MCF 10A (cell line): ENCODE measurements at regions not wholly inside any gene's neighbourhood (a gene's known extent, or its start where the extent isn't known, plus 50 kb on each side); places are given as distances from the start of the nearest gene placed in this dataset.

Experiments
- BruUV-seq: library from RNA; stranded (reverse); fragments of 400-500 nt; replicated peaks from 2 replicates; lab custom pipeline; 2021; lab: Mats Ljungman, UMichigan
- CTCF ChIA-PET: fragments of 300-600 bp; sonication (Branson Sonifier 250); formaldehyde crosslinking; extraction: SDS; loops from one replicate; lab custom pipeline; 2021; ENCODE audit warnings: antibody characterized with exemption, inconsistent platforms; lab: Yijun Ruan, JAX
- POLR2A ChIA-PET: fragments of 300-600, 350-650 bp; sonication (Branson Sonifier 250); formaldehyde crosslinking; extraction: SDS; loops from one replicate; lab custom pipeline; 2020; ENCODE audit warnings: antibody characterized with exemption, inconsistent platforms; lab: Yijun Ruan, JAX
- DNase-seq: peaks from one replicate; pipeline ENCODE4 v3.0.0-alpha.2; 2018; ENCODE audit not compliant: unreplicated experiment
- H3K27ac Mint-ChIP-seq: one replicate; pipeline ENCODE4 v1.8.0; 2022; ENCODE audit warnings: mild to moderate bottlenecking, low read depth, mixed read lengths; ENCODE audit not compliant: unreplicated experiment
- H3K27me3 Mint-ChIP-seq: one replicate; pipeline ENCODE4 v1.8.0; 2022; ENCODE audit warnings: mixed read lengths; ENCODE audit not compliant: insufficient read depth, unreplicated experiment
- H3K36me3 Mint-ChIP-seq: one replicate; pipeline ENCODE4 v1.8.0; 2022; ENCODE audit warnings: mild to moderate bottlenecking, moderate library complexity, mixed read lengths; ENCODE audit not compliant: insufficient read depth, unreplicated experiment
- H3K4me1 Mint-ChIP-seq: one replicate; pipeline ENCODE4 v1.8.0; 2022; ENCODE audit warnings: mixed read lengths; ENCODE audit not compliant: insufficient read depth, unreplicated experiment
- H3K4me3 Mint-ChIP-seq: one replicate; pipeline ENCODE4 v1.8.0; 2022; ENCODE audit warnings: mild to moderate bottlenecking, moderate library complexity, mixed read lengths; ENCODE audit not compliant: unreplicated experiment
- H3K9me3 Mint-ChIP-seq: one replicate; pipeline ENCODE4 v1.8.0; 2022; ENCODE audit warnings: mixed read lengths; ENCODE audit not compliant: unreplicated experiment
- CTCF ChIP-seq: fragments of 200-600 bp; IDR thresholded peaks from one replicate; pipeline ENCODE4 v1.8.0; 2022; ENCODE audit warnings: antibody characterized with exemption, mild to moderate bottlenecking; ENCODE audit not compliant: unreplicated experiment
- intact Hi-C: fragments of 100-400 bp; cut with micrococcal nuclease; formaldehyde crosslinking; loops from 2 replicates; pipeline ENCODE4 v1.14.1; 2022

- Mint-ChIP-seq H3K27ac (no peak overlapping the region), H3K36me3 (peaks cover 56% of the 10 kb centered on the region)
Observed at GRCh38 chr17:77468897-77469296, 328.1 kb downstream of the SEC14L1 start.

GRCh38 chr17:77470330-77470786, 329.6 kb downstream of the SEC14L1 start:
- DNase-seq: no peak
- BruUV-seq: no TSS peak
- Mint-ChIP-seq H3K27me3 (no peaks in the 10 kb centered on the region), H3K27ac (no peak overlapping the region), H3K4me1 (peaks cover 58% of the 10 kb centered on the region), H3K9me3 (peaks cover 8% of the 10 kb centered on the region), H3K4me3 (peak overlapping the region; percentile 5), H3K36me3 (peaks cover 52% of the 10 kb centered on the region)
- ChIA-PET POLR2A (interaction anchor here (8.4 kb wide), 1 partner anchor 19 kb away, joined by 167 read pairs; no protein-coding TSS in a partner anchor), CTCF (interaction anchor here (0.6 kb wide), 1 partner anchor 1274 kb away, joined by 3 read pairs; no protein-coding TSS in a partner anchor)
- intact Hi-C loops: no loop called here
- TF ChIP-seq CTCF: no peak

More at GRCh38 chr17:77468897-77469296, 328.1 kb downstream of the SEC14L1 start:
- no peak for TF ChIP-seq CTCF
- ChIA-PET CTCF (no interaction called here), POLR2A (interaction anchor here (0.8 to 1.1 kb wide), 4 partner anchors 9 to 19 kb away, joined by 3 to 5 read pairs (median 4); no protein-coding TSS in a partner anchor)
- Mint-ChIP-seq H3K27me3 (no peaks in the 10 kb centered on the region), H3K4me3 (no peak overlapping the region), H3K4me1 (peaks cover 44% of the 10 kb centered on the region), H3K9me3 (peaks cover 8% of the 10 kb centered on the region)
- no TSS peak for BruUV-seq
- intact Hi-C loops: no loop called here
- no peak for DNase-seq

- no peak for TF ChIP-seq CTCF
- intact Hi-C loops: no loop called here
- Mint-ChIP-seq H3K27me3 (no peaks in the 10 kb centered on the region), H3K4me1 (peaks cover 64% of the 10 kb centered on the region), H3K4me3 (peak overlapping the region; percentile 5), H3K27ac (peak overlapping the region; percentile 76), H3K36me3 (peaks cover 48% of the 10 kb centered on the region), H3K9me3 (peaks cover 8% of the 10 kb centered on the region)
- ChIA-PET CTCF (interaction anchor here (0.6 to 1.0 kb wide), 3 partner anchors 17 to 1273 kb away, joined by 3 to 6 read pairs (median 3); no protein-coding TSS in a partner anchor), POLR2A (interaction anchor here (0.6 to 8.4 kb wide), 8 partner anchors 19 to 589 kb away, joined by 3 to 167 read pairs (median 4); no protein-coding TSS in a partner anchor)
- DNase-seq: peak; percentile 35
- BruUV-seq: no TSS peak
Observed at GRCh38 chr17:77470800-77471733, 330.3 kb downstream of the SEC14L1 start.

- TF ChIP-seq CTCF: no peak
- Mint-ChIP-seq H3K4me1 (peaks cover 71% of the 10 kb centered on the region), H3K27me3 (no peaks in the 10 kb centered on the region), H3K36me3 (peaks cover 42% of the 10 kb centered on the region), H3K9me3 (peaks cover 8% of the 10 kb centered on the region), H3K4me3 (peak overlapping the region; percentile 30), H3K27ac (peak overlapping the region; percentile 76)
- ChIA-PET POLR2A (interaction anchor here (0.6 to 8.4 kb wide), 14 partner anchors 20 to 588 kb away, joined by 3 to 167 read pairs (median 4); no protein-coding TSS in a partner anchor), CTCF (interaction anchor here (0.5 to 1.0 kb wide), 5 partner anchors 18 to 42 kb away, joined by 3 to 6 read pairs (median 3); no protein-coding TSS in a partner anchor)
- intact Hi-C loops: no loop called here
- DNase-seq: peak; percentile 92
- BruUV-seq: no TSS peak
Observed at GRCh38 chr17:77471984-77472461, 331.3 kb downstream of the SEC14L1 start.
